H9 (cell line): ENCODE measurements at regions not wholly inside any gene's neighbourhood (a gene's known extent, or its start where the extent isn't known, plus 50 kb on each side); places are given as distances from the start of the nearest gene placed in this dataset.

Experiments
- DNase-seq: peaks from one replicate; pipeline ENCODE4 v3.0.0-alpha.2; 2017
- H2AFZ ChIP-seq: one replicate; pipeline ENCODE4 v1.6.1; 2013; ENCODE audit warnings: mild to moderate bottlenecking, low read length, control low read depth, moderate library complexity
- H2AK5ac ChIP-seq: 2 replicates; pipeline ENCODE4 v1.6.1; 2013; ENCODE audit warnings: low read length, control low read depth, mixed read lengths; ENCODE audit not compliant: insufficient read length
- H2BK120ac ChIP-seq: one replicate; pipeline ENCODE4 v1.6.1; 2013; ENCODE audit warnings: low read depth, mild to moderate bottlenecking, low read length, control low read depth, inconsistent platforms; ENCODE audit not compliant: poor library complexity, severe bottlenecking
- H2BK12ac ChIP-seq: 2 replicates; pipeline ENCODE4 v1.6.1; 2013; ENCODE audit warnings: low read length, control low read depth, mixed read lengths, low read depth; ENCODE audit not compliant: insufficient read length
- H2BK15ac ChIP-seq: 2 replicates; pipeline ENCODE4 v1.6.1; 2013; ENCODE audit warnings: low read depth, low read length, control low read depth
- H2BK20ac ChIP-seq: one replicate; pipeline ENCODE4 v1.6.1; 2013; ENCODE audit warnings: low read depth, mild to moderate bottlenecking, low read length, control low read depth, inconsistent platforms; ENCODE audit not compliant: poor library complexity, severe bottlenecking
- H2BK5ac ChIP-seq: 2 replicates; pipeline ENCODE4 v1.6.1; 2013; ENCODE audit warnings: low read length, control low read depth, mixed read lengths; ENCODE audit not compliant: insufficient read length
- H3K14ac ChIP-seq: 2 replicates; pipeline ENCODE4 v1.6.1; 2013; ENCODE audit warnings: low read length, control low read depth; ENCODE audit not compliant: insufficient read depth
- H3K18ac ChIP-seq: 2 replicates; pipeline ENCODE4 v1.6.1; 2013; ENCODE audit warnings: low read depth, mild to moderate bottlenecking, mixed read lengths, low read length, control low read depth; ENCODE audit not compliant: insufficient read length
- H3K23ac ChIP-seq: 2 replicates; pipeline ENCODE4 v1.6.1; 2013; ENCODE audit warnings: low read length, control low read depth, mixed read lengths, low read depth; ENCODE audit not compliant: insufficient read length
- H3K23me2 ChIP-seq: 2 replicates; pipeline ENCODE4 v1.6.1; 2013; ENCODE audit warnings: low read depth, mild to moderate bottlenecking, mixed read lengths, low read length, control low read depth; ENCODE audit not compliant: insufficient read length, poor library complexity, severe bottlenecking
- H3K27ac ChIP-seq: 2 replicates; pipeline ENCODE4 v1.5.1; 2013; ENCODE audit warnings: low read length, control low read depth, mixed read lengths, low read depth; ENCODE audit not compliant: insufficient read length
- H3K27me3 ChIP-seq: 2 replicates; pipeline ENCODE4 v1.6.1; 2013; ENCODE audit warnings: low read length, control low read depth, inconsistent platforms; ENCODE audit not compliant: insufficient read depth
- H3K4ac ChIP-seq: 2 replicates; pipeline ENCODE4 v1.6.1; 2013; ENCODE audit warnings: low read depth, mild to moderate bottlenecking, control low read depth, inconsistent platforms, low read length, moderate library complexity
- H3K4me1 ChIP-seq: 2 replicates; pipeline ENCODE4 v1.6.1; 2013; ENCODE audit warnings: low read length, control low read depth, inconsistent platforms; ENCODE audit not compliant: insufficient read depth
- H3K4me2 ChIP-seq: 2 replicates; pipeline ENCODE4 v1.6.1; 2013; ENCODE audit warnings: low read length, control low read depth, mixed read lengths; ENCODE audit not compliant: insufficient read length, insufficient read depth
- H3K56ac ChIP-seq: 2 replicates; pipeline ENCODE4 v1.6.1; 2013; ENCODE audit warnings: low read depth, mild to moderate bottlenecking, mixed read lengths, low read length, control low read depth; ENCODE audit not compliant: insufficient read length
- H3K79me1 ChIP-seq: 2 replicates; pipeline ENCODE4 v1.6.1; 2013; ENCODE audit warnings: low read depth, mild to moderate bottlenecking, moderate library complexity, low read length, control low read depth, inconsistent platforms; ENCODE audit not compliant: insufficient read depth, poor library complexity, severe bottlenecking
- H3K79me2 ChIP-seq: 2 replicates; pipeline ENCODE4 v1.6.1; 2013; ENCODE audit warnings: low read length, control low read depth, inconsistent platforms; ENCODE audit not compliant: insufficient read depth
- H3K9ac ChIP-seq: 2 replicates; pipeline ENCODE4 v1.6.1; 2013; ENCODE audit warnings: low read length, control low read depth, mixed read lengths; ENCODE audit not compliant: insufficient read length; ENCODE audit errors: extremely low read depth
- H3K9me3 ChIP-seq: one replicate; pipeline ENCODE4 v1.6.1; 2013; ENCODE audit warnings: low read depth, low read length, inconsistent platforms; ENCODE audit not compliant: control insufficient read depth
- H3T11ph ChIP-seq: one replicate; pipeline ENCODE4 v1.6.1; 2013; ENCODE audit warnings: mild to moderate bottlenecking, low read length, control low read depth, inconsistent platforms
- H4K20me1 ChIP-seq: one replicate; pipeline ENCODE4 v1.6.1; 2013; ENCODE audit not compliant: control insufficient read depth, insufficient read length, insufficient read depth
- H4K5ac ChIP-seq: 2 replicates; pipeline ENCODE4 v1.6.1; 2013; ENCODE audit warnings: low read depth, mild to moderate bottlenecking, mixed read lengths, low read length, control low read depth; ENCODE audit not compliant: insufficient read length
- H4K8ac ChIP-seq: replicated peaks from 2 replicates; pipeline ENCODE4 v1.6.1; 2013; ENCODE audit warnings: low read length, control low read depth, mixed read lengths, low read depth; ENCODE audit not compliant: insufficient read length
- H4K91ac ChIP-seq: 2 replicates; pipeline ENCODE4 v1.6.1; 2013; ENCODE audit warnings: low read depth, mild to moderate bottlenecking, moderate library complexity, mixed read lengths, low read length, control low read depth; ENCODE audit not compliant: insufficient read length
- H3K27ac Mint-ChIP-seq, 3 experiments: 2 replicates in 2 of 3; 3 replicates in 1 of 3; pipeline ENCODE4 v1.8.0; 2020 to 2021; ENCODE audit warnings: mixed read lengths in 3 of 3, mild to moderate bottlenecking in 1 of 3, moderate library complexity in 1 of 3
- H3K27me3 Mint-ChIP-seq: 2 replicates; pipeline ENCODE4 v1.8.0; 2021; ENCODE audit warnings: low read depth, mild to moderate bottlenecking, moderate library complexity, mixed read lengths
- H3K36me3 Mint-ChIP-seq, 3 experiments: 2 replicates in 2 of 3; 3 replicates in 1 of 3; pipeline ENCODE4 v1.8.0; 2020 to 2021; ENCODE audit warnings: low read depth in 3 of 3, mixed read lengths in 3 of 3; ENCODE audit not compliant: insufficient read depth in 1 of 3
- H3K4me1 Mint-ChIP-seq, 2 experiments: 2 replicates each; pipeline ENCODE4 v1.8.0; 2020; ENCODE audit warnings: mixed read lengths in 2 of 2
- H3K4me3 Mint-ChIP-seq, 2 experiments: 2 replicates in 1 of 2; 3 replicates in 1 of 2; pipeline ENCODE4 v1.8.0; 2020 to 2021; ENCODE audit warnings: mild to moderate bottlenecking in 2 of 2, mixed read lengths in 2 of 2, moderate library complexity in 1 of 2
- H3K9me3 Mint-ChIP-seq, 2 experiments: 2 replicates in 1 of 2; 3 replicates in 1 of 2; pipeline ENCODE4 v1.8.0; 2020; ENCODE audit warnings: mild to moderate bottlenecking in 2 of 2, mixed read lengths in 2 of 2, moderate library complexity in 1 of 2
- CTCF ChIP-seq: fragments of 200-600 bp; sonication (generic); conservative IDR thresholded peaks from 3 replicates; pipeline ENCODE4 v1.8.0; 2021; ENCODE audit warnings: antibody characterized with exemption, mild to moderate bottlenecking
- WGBS: extraction: QIAGEN DNeasy Blood & Tissue Kit; methylation state at CpG from one replicate; pipeline ENCODE4 v1.1.7; 2013; ENCODE audit warnings: missing lambda C conversion rate, low lambda C conversion rate, mixed read lengths; ENCODE audit not compliant: insufficient read length; ENCODE audit errors: extremely low coverage; 5-methylcytosine and 5-hydroxymethylcytosine counted together

GRCh38 chr2:122094557-122094956 is 339.1 kb downstream of the TSN start:
- no peaks in the 10 kb centered on the region for H4K20me1 ChIP-seq
- H3K14ac ChIP-seq = no peak overlapping the region
- no peaks in the 10 kb centered on the region for H3K79me2 ChIP-seq
- H3K4me3 Mint-ChIP-seq = no peak overlapping the region
- no peak overlapping the region for H3K27ac ChIP-seq
- H4K5ac ChIP-seq = no peak overlapping the region
- peaks cover 0 to 3% (median 0%) of the 10 kb centered on the region in 3 experiments; a peak in 2 of 7 replicates for H3K36me3 Mint-ChIP-seq
- no peak overlapping the region; a peak in 1 of 7 replicates for H3K27ac Mint-ChIP-seq
- no peaks in the 10 kb centered on the region for H3K27me3 ChIP-seq
- H3K79me1 ChIP-seq = no peaks in the 10 kb centered on the region
- no peak overlapping the region for H4K8ac ChIP-seq
- no peak for TF ChIP-seq CTCF
- no peak overlapping the region for H2AFZ ChIP-seq
- H2BK15ac ChIP-seq = no peak overlapping the region
- no peak overlapping the region for H2BK20ac ChIP-seq
- H3T11ph ChIP-seq = no peak overlapping the region
- H3K27me3 Mint-ChIP-seq = no peaks in the 10 kb centered on the region
- H3K9me3 ChIP-seq = no peaks in the 10 kb centered on the region
- no peak overlapping the region for H3K4me2 ChIP-seq
- no peaks in the 10 kb centered on the region for H3K4me1 ChIP-seq
- no peak overlapping the region for H3K56ac ChIP-seq
- H3K9ac ChIP-seq = no peak overlapping the region
- no peak overlapping the region for H2BK12ac ChIP-seq
- H3K23me2 ChIP-seq = no peaks in the 10 kb centered on the region
- H3K18ac ChIP-seq = no peak overlapping the region
- H4K91ac ChIP-seq = no peak overlapping the region
- peaks cover 4 to 9% of the 10 kb centered on the region in 2 experiments; a peak in 3 of 4 replicates for H3K4me1 Mint-ChIP-seq
- no CpG with 5 or more reads among the region's 1 CpG for WGBS
- H3K9me3 Mint-ChIP-seq = peaks cover 0 to 4% of the 10 kb centered on the region in 2 experiments; a peak in 2 of 5 replicates
- H2BK5ac ChIP-seq = no peak overlapping the region
- DNase-seq = no peak
- H2AK5ac ChIP-seq = no peak overlapping the region
- no peak overlapping the region for H2BK120ac ChIP-seq
- H3K4ac ChIP-seq = no peak overlapping the region
- no peak overlapping the region for H3K23ac ChIP-seq
